DND-41 (cell line): ENCODE measurements at regions not wholly inside any gene's neighbourhood (a gene's known extent, or its start where the extent isn't known, plus 50 kb on each side); places are given as distances from the start of the nearest gene placed in this dataset.
A peak's percentile ranks its signal among the peaks of the same experiment; 100 is the strongest.

Experiments used
- ATAC-seq: fragments of 200-7000 bp; cut with Tn5 transposase; 3 replicates; pipeline ENCODE4 v1.9.1; 2021; ENCODE audit warnings: low read depth; ENCODE audit not compliant: insufficient read depth
- DNase-seq: peaks from one replicate; pipeline ENCODE4 v3.0.0-alpha.2; 2020
- H2AFZ ChIP-seq: 2 replicates; pipeline ENCODE4 v1.6.0; 2012; ENCODE audit warnings: low read depth, low read length
- H3K27ac ChIP-seq: 2 replicates; pipeline ENCODE4 v1.5.1; 2012; ENCODE audit warnings: low read length, inconsistent platforms
- H3K27me3 ChIP-seq: fragments of 200-600 bp; sonication (generic); 2 replicates; pipeline ENCODE4 v1.6.0; 2012; ENCODE audit warnings: low read length, mild to moderate bottlenecking, inconsistent platforms; ENCODE audit not compliant: insufficient read depth, poor library complexity
- H3K36me3 ChIP-seq: 2 replicates; pipeline ENCODE4 v1.5.1; 2012; ENCODE audit warnings: low read length, inconsistent platforms; ENCODE audit not compliant: insufficient read depth
- H3K4me1 ChIP-seq: 2 replicates; pipeline ENCODE4 v1.5.1; 2012; ENCODE audit warnings: mild to moderate bottlenecking, low read length; ENCODE audit not compliant: insufficient read depth
- H3K4me2 ChIP-seq: 2 replicates; pipeline ENCODE4 v1.6.0; 2012; ENCODE audit warnings: mild to moderate bottlenecking, moderate library complexity, low read length, inconsistent platforms; ENCODE audit not compliant: insufficient read depth
- H3K4me3 ChIP-seq, 2 experiments: fragments of 200-600 bp in 1 of 2; shearing (Covaris generic) in 1 of 2; 2 replicates each; pipeline ENCODE4 v1.5.1; 2012 to 2016; ENCODE audit warnings: inconsistent platforms in 2 of 2, low read length in 2 of 2, mild to moderate bottlenecking in 2 of 2, low read depth in 1 of 2, moderate library complexity in 1 of 2
- H3K79me2 ChIP-seq: 2 replicates; pipeline ENCODE4 v1.6.0; 2012; ENCODE audit warnings: low read length, inconsistent platforms; ENCODE audit not compliant: insufficient read depth
- H3K9ac ChIP-seq: 2 replicates; pipeline ENCODE4 v1.6.0; 2012; ENCODE audit warnings: low read depth, mild to moderate bottlenecking, inconsistent platforms, low read length, moderate library complexity
- H3K9me3 ChIP-seq: 2 replicates; pipeline ENCODE4 v1.5.1; 2012; ENCODE audit warnings: low read length, moderate library complexity, mild to moderate bottlenecking, inconsistent platforms; ENCODE audit not compliant: insufficient read depth, severe bottlenecking
- H4K20me1 ChIP-seq: 2 replicates; pipeline ENCODE4 v1.6.0; 2012; ENCODE audit warnings: low read length; ENCODE audit not compliant: insufficient read depth
- CTCF ChIP-seq: IDR thresholded peaks from 2 replicates; pipeline ENCODE4 v1.5.1; 2012; ENCODE audit warnings: borderline replicate concordance, low read length, moderate library complexity, mild to moderate bottlenecking; ENCODE audit not compliant: poor library complexity, severe bottlenecking; ENCODE audit errors: extremely low read depth
- EZH2 ChIP-seq: IDR thresholded peaks from 3 replicates; pipeline ENCODE4 v1.6.1; 2012; ENCODE audit warnings: borderline replicate concordance, low read depth, mild to moderate bottlenecking, moderate library complexity, low read length, inconsistent platforms; ENCODE audit not compliant: severe bottlenecking

- ATAC-seq, result peak; percentile 54; the same call in 2 of the 3 replicates
- H3K79me2 ChIP-seq, result no peaks in the 10 kb centered on the region
These were observed 56.6 kb upstream of the POU3F2 start for GRCh38 chr6:98777762-98778161.

GRCh38 chr6:98779618-98780017 lies 54.8 kb upstream of the POU3F2 start:
- Histone ChIP-seq H3K9ac (no peak overlapping the region), H3K9me3 (no peaks in the 10 kb centered on the region), H2AFZ (no peak overlapping the region), H3K27ac (no peak overlapping the region), H3K36me3 (no peaks in the 10 kb centered on the region), H3K4me2 (no peak overlapping the region), H3K4me1 (no peaks in the 10 kb centered on the region), H4K20me1 (no peaks in the 10 kb centered on the region), H3K4me3 (no peak overlapping the region), H3K27me3 (peaks cover 11% of the 10 kb centered on the region), H3K79me2 (no peaks in the 10 kb centered on the region)
- DNase-seq, result no peak
- no peak for ATAC-seq
- TF ChIP-seq CTCF (no peak), EZH2 (no peak)

More at GRCh38 chr6:98777762-98778161, 56.6 kb upstream of the POU3F2 start:
- no peaks in the 10 kb centered on the region for H4K20me1 ChIP-seq
- no peak overlapping the region for H2AFZ ChIP-seq
- no peaks in the 10 kb centered on the region for H3K36me3 ChIP-seq
- H3K27me3 ChIP-seq, result peaks cover 8% of the 10 kb centered on the region
- no peaks in the 10 kb centered on the region for H3K9me3 ChIP-seq
- no peak overlapping the region for H3K27ac ChIP-seq
- no peak overlapping the region for H3K9ac ChIP-seq
- TF ChIP-seq CTCF, result no peak
- TF ChIP-seq EZH2, result no peak
- H3K4me3 ChIP-seq, result no peak overlapping the region
- H3K4me2 ChIP-seq, result no peak overlapping the region
- no peak for DNase-seq
- H3K4me1 ChIP-seq, result no peaks in the 10 kb centered on the region

DNA sequence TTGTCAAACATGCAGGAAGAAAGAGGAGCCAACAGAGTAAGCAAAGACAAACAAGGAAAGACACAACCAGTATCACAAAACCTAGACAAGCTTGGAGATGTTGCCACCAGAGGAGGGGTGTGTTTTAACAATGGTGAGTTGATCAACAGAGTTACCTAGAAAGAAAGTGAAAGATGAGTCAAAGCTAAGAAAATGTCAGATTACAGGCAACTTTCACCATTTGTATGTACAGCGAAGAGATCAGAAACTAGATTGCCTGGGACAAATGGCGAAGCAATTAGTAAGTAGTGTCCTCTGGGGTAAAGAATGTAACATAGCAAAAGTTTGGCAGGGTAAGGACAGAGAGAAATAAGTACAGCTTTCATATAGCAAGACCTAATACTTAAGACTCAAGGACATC lies 51.6 kb upstream of the POU3F2 start:
- Histone ChIP-seq H3K4me1 (no peaks in the 10 kb centered on the region), H4K20me1 (no peaks in the 10 kb centered on the region), H3K79me2 (no peaks in the 10 kb centered on the region), H3K36me3 (no peaks in the 10 kb centered on the region), H3K27ac (no peak overlapping the region), H3K4me3 (no peak overlapping the region), H3K27me3 (peaks cover 5% of the 10 kb centered on the region), H3K9me3 (no peaks in the 10 kb centered on the region), H2AFZ (no peak overlapping the region), H3K4me2 (no peak overlapping the region), H3K9ac (no peak overlapping the region)
- ATAC-seq (no peak), DNase-seq (no peak)
- TF ChIP-seq CTCF (no peak), EZH2 (no peak)

DNA sequence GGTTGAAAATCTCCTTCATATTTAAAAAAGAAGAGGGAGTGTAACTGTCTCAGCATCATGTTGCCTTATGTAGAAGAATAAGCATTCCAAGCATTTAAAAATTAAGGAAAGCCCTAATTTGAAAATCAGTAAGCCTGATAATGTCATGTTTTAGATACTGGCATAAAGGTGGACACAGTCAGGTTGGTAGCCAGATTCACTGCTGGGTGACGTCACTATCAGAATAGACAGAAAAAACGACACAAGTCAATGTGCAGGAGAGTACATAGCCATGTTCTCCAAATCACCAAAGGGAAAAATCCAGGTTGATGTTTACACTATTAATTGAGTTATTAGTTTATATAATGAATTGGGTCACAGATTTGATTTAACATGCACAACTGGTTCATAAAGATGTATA lies 50.8 kb upstream of the POU3F2 start:
- H3K4me2 ChIP-seq, result no peak overlapping the region
- H3K79me2 ChIP-seq, result no peaks in the 10 kb centered on the region
- H2AFZ ChIP-seq, result no peak overlapping the region
- DNase-seq, result no peak
- TF ChIP-seq EZH2 (no peak), CTCF (no peak)
- H3K27me3 ChIP-seq, result peaks cover 5% of the 10 kb centered on the region
- H3K9ac ChIP-seq, result no peak overlapping the region
- no peaks in the 10 kb centered on the region for H3K36me3 ChIP-seq
- no peaks in the 10 kb centered on the region for H3K4me1 ChIP-seq
- no peak overlapping the region for H3K4me3 ChIP-seq
- H3K27ac ChIP-seq, result no peak overlapping the region
- H3K9me3 ChIP-seq, result no peaks in the 10 kb centered on the region
- no peaks in the 10 kb centered on the region for H4K20me1 ChIP-seq
- ATAC-seq, result no peak
